ENCODE measurements at regions not wholly inside any gene's neighbourhood (a gene's known extent, or its start where the extent isn't known, plus 50 kb on each side); places are given as distances from the start of the nearest gene placed in this dataset.

GRCh38 chr2:223511168-223511567 lies 91.0 kb downstream of the SCG2 start:
- TF ChIP-seq CTCF (conservative IDR thresholded peaks at IDR 0.05): no peak
- no peak overlapping the region for H3K23ac ChIP-seq (ENCODE audit: insufficient read length, low read depth, low read length)

More at GRCh38 chr2:223511168-223511567, 91.0 kb downstream of the SCG2 start:
- Histone ChIP-seq H3K79me2 (ENCODE audit: insufficient read depth, low read length) (no peaks in the 10 kb centered on the region; the same call in 1 of the 2 replicates), H2BK5ac (ENCODE audit: insufficient read length, low read length) (no peak overlapping the region), H3K18ac (ENCODE audit: insufficient read length, low read depth, low read length) (no peak overlapping the region), H4K5ac (ENCODE audit: insufficient read length, low read depth, low read length) (no peak overlapping the region), H2AK5ac (ENCODE audit: insufficient read length, low read length) (no peak overlapping the region), H2BK15ac (ENCODE audit: low read depth, low read length) (no peak overlapping the region), H3K79me1 (ENCODE audit: insufficient read depth, low read depth, low read length, poor library complexity, severe bottlenecking) (no peaks in the 10 kb centered on the region), H3K56ac (ENCODE audit: insufficient read length, low read depth, low read length) (no peak overlapping the region), H2BK120ac (ENCODE audit: low read depth, low read length, poor library complexity, severe bottlenecking) (no peak overlapping the region), H3K9ac (ENCODE audit: extremely low read depth, insufficient read length, low read length) (no peak overlapping the region), H3K23me2 (ENCODE audit: insufficient read length, low read depth, low read length, poor library complexity, severe bottlenecking) (no peaks in the 10 kb centered on the region), H3K27ac (ENCODE audit: insufficient read length, low read depth, low read length) (no peak overlapping the region), H3K4ac (ENCODE audit: low read depth, low read length) (no peak overlapping the region), H2BK20ac (ENCODE audit: low read depth, low read length, poor library complexity, severe bottlenecking) (no peak overlapping the region), H2AFZ (ENCODE audit: low read length) (no peak overlapping the region), H2BK12ac (ENCODE audit: insufficient read length, low read depth, low read length) (no peak overlapping the region), H3K4me2 (ENCODE audit: insufficient read depth, insufficient read length, low read length) (no peak overlapping the region), H3K27me3 (ENCODE audit: insufficient read depth, low read length) (no peaks in the 10 kb centered on the region), H4K91ac (ENCODE audit: insufficient read length, low read depth, low read length) (no peak overlapping the region), H4K8ac (replicated peaks; ENCODE audit: insufficient read length, low read depth, low read length) (no peak overlapping the region), H4K20me1 (ENCODE audit: control insufficient read depth, insufficient read depth, insufficient read length) (no peaks in the 10 kb centered on the region), H3K14ac (ENCODE audit: insufficient read depth, low read length) (no peak overlapping the region), H3K9me3 (ENCODE audit: control insufficient read depth, low read depth, low read length) (no peaks in the 10 kb centered on the region), H3K4me1 (ENCODE audit: insufficient read depth, low read length) (no peaks in the 10 kb centered on the region), H3T11ph (ENCODE audit: low read length) (no peak overlapping the region)
- WGBS (ENCODE audit: extremely low coverage, insufficient read length, low lambda C conversion rate): no CpG with 5 or more reads among the region's 4 CpGs
- Mint-ChIP-seq H3K4me3 (no peak overlapping the region), H3K27ac (no peak overlapping the region), H3K9me3 (no peaks in the 10 kb centered on the region), H3K27me3 (ENCODE audit: low read depth) (peaks cover 20% of the 10 kb centered on the region), H3K36me3 (ENCODE audit: insufficient read depth in 1 of 3, low read depth in 3 of 3) (no peaks in the 10 kb centered on the region), H3K4me1 (peaks cover 9% of the 10 kb centered on the region in 2 experiments)
- DNase-seq: no peak

Data from H9 (cell line).